Panc1 (cell line): ENCODE measurements at regions not wholly inside any gene's neighbourhood (a gene's known extent, or its start where the extent isn't known, plus 50 kb on each side); places are given as distances from the start of the nearest gene placed in this dataset.

Source experiments
- CTCF ChIP-seq: fragments of 450-650 bp; IDR thresholded peaks from 2 replicates; pipeline ENCODE4 v1.5.1; 2017; ENCODE audit warnings: mild to moderate bottlenecking
- POLR2AphosphoS5 ChIP-seq: IDR thresholded peaks from 2 replicates; pipeline ENCODE4 v1.6.1; 2012; ENCODE audit warnings: mild to moderate bottlenecking, low read depth, low read length, moderate library complexity
- SIN3A ChIP-seq: IDR thresholded peaks from 2 replicates; pipeline ENCODE4 v1.6.1; 2012; ENCODE audit warnings: low read depth, mild to moderate bottlenecking, low read length, moderate library complexity, borderline replicate concordance; ENCODE audit not compliant: insufficient read depth
- TCF7L2 ChIP-seq: IDR thresholded peaks from 2 replicates; pipeline ENCODE4 v1.6.1; 2011; ENCODE audit warnings: mild to moderate bottlenecking, low read depth, low read length, inconsistent platforms
- TF ChIP-seq, protein P1 (sequence below), 2 experiments: IDR thresholded peaks; 2 replicates each; pipeline ENCODE4 v1.6.1; 2011 to 2012; ENCODE audit warnings: low read depth in 2 of 2, control low read depth in 1 of 2, low read length in 1 of 2, mild to moderate bottlenecking in 1 of 2, moderate library complexity in 1 of 2; ENCODE audit not compliant: insufficient read depth in 1 of 2

GRCh38 chr1:55355549-55355948 lies 140.4 kb upstream of the USP24 start:
- TF ChIP-seq CTCF (no peak), SIN3A (no peak), POLR2AphosphoS5 (no peak), TCF7L2 (no peak)
- TF ChIP-seq, protein P1, sequence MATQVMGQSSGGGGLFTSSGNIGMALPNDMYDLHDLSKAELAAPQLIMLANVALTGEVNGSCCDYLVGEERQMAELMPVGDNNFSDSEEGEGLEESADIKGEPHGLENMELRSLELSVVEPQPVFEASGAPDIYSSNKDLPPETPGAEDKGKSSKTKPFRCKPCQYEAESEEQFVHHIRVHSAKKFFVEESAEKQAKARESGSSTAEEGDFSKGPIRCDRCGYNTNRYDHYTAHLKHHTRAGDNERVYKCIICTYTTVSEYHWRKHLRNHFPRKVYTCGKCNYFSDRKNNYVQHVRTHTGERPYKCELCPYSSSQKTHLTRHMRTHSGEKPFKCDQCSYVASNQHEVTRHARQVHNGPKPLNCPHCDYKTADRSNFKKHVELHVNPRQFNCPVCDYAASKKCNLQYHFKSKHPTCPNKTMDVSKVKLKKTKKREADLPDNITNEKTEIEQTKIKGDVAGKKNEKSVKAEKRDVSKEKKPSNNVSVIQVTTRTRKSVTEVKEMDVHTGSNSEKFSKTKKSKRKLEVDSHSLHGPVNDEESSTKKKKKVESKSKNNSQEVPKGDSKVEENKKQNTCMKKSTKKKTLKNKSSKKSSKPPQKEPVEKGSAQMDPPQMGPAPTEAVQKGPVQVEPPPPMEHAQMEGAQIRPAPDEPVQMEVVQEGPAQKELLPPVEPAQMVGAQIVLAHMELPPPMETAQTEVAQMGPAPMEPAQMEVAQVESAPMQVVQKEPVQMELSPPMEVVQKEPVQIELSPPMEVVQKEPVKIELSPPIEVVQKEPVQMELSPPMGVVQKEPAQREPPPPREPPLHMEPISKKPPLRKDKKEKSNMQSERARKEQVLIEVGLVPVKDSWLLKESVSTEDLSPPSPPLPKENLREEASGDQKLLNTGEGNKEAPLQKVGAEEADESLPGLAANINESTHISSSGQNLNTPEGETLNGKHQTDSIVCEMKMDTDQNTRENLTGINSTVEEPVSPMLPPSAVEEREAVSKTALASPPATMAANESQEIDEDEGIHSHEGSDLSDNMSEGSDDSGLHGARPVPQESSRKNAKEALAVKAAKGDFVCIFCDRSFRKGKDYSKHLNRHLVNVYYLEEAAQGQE (IDR thresholded peaks at IDR 0.05; ENCODE audit: insufficient read depth in 1 of 2, low read depth in 2 of 2, low read length in 1 of 2): no peak
